ENCODE measurements at regions not wholly inside any gene's neighbourhood (a gene's known extent, or its start where the extent isn't known, plus 50 kb on each side); places are given as distances from the start of the nearest gene placed in this dataset.

DNA sequence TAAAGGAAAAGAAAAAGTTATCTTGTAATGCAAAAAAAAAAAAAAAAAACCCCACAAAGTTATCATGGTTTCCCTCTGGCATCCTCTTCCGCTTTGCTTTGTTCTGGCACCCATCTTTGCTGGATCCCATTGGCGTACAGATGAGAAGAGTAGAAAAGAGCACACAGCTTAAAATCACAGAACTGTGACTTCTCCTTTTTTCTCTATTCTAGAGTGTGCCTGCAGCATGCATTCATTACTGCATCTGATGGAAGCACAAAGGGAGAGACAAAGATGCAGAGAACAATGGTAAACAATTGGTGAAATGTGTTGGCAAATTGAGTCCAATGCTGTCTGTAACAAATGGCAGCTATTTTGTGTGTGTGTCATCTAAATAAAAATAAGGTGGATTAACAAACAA lies 440.8 kb upstream of the PIK3R1 start:
- TF ChIP-seq EGR1 (IDR thresholded peaks at IDR 0.05; ENCODE audit: low read depth in 2 of 2) (no peak), NR2F2 (IDR thresholded peaks at IDR 0.05) (no peak), HNF4G (IDR thresholded peaks at IDR 0.05) (no peak), FOXA1 (IDR thresholded peaks at IDR 0.05) (no peak), YY1 (IDR thresholded peaks at IDR 0.05) (no peak), GABPA (IDR thresholded peaks at IDR 0.05 in 1 of 2, conservative IDR thresholded peaks at IDR 0.05 in 1 of 2) (no peak), SP1 (IDR thresholded peaks at IDR 0.05) (no peak), RAD21 (IDR thresholded peaks at IDR 0.05) (no peak), HNF4A (conservative IDR thresholded peaks at IDR 0.05) (no peak), RXRA (IDR thresholded peaks at IDR 0.05) (no peak), FOXA2 (IDR thresholded peaks at IDR 0.05) (no peak), TAF1 (conservative IDR thresholded peaks at IDR 0.05) (no peak)
- TF ChIP-seq, protein P1, sequence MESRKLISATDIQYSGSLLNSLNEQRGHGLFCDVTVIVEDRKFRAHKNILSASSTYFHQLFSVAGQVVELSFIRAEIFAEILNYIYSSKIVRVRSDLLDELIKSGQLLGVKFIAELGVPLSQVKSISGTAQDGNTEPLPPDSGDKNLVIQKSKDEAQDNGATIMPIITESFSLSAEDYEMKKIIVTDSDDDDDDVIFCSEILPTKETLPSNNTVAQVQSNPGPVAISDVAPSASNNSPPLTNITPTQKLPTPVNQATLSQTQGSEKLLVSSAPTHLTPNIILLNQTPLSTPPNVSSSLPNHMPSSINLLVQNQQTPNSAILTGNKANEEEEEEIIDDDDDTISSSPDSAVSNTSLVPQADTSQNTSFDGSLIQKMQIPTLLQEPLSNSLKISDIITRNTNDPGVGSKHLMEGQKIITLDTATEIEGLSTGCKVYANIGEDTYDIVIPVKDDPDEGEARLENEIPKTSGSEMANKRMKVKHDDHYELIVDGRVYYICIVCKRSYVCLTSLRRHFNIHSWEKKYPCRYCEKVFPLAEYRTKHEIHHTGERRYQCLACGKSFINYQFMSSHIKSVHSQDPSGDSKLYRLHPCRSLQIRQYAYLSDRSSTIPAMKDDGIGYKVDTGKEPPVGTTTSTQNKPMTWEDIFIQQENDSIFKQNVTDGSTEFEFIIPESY (IDR thresholded peaks at IDR 0.05): no peak
- TF ChIP-seq, protein P2, sequence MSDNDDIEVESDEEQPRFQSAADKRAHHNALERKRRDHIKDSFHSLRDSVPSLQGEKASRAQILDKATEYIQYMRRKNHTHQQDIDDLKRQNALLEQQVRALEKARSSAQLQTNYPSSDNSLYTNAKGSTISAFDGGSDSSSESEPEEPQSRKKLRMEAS (IDR thresholded peaks at IDR 0.05): no peak
- TF ChIP-seq, protein P3, sequence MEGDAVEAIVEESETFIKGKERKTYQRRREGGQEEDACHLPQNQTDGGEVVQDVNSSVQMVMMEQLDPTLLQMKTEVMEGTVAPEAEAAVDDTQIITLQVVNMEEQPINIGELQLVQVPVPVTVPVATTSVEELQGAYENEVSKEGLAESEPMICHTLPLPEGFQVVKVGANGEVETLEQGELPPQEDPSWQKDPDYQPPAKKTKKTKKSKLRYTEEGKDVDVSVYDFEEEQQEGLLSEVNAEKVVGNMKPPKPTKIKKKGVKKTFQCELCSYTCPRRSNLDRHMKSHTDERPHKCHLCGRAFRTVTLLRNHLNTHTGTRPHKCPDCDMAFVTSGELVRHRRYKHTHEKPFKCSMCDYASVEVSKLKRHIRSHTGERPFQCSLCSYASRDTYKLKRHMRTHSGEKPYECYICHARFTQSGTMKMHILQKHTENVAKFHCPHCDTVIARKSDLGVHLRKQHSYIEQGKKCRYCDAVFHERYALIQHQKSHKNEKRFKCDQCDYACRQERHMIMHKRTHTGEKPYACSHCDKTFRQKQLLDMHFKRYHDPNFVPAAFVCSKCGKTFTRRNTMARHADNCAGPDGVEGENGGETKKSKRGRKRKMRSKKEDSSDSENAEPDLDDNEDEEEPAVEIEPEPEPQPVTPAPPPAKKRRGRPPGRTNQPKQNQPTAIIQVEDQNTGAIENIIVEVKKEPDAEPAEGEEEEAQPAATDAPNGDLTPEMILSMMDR (IDR thresholded peaks at IDR 0.05; ENCODE audit: low read depth, low read length, missing input control): no peak
- no peaks in the 10 kb centered on the region for H3K9me3 ChIP-seq (ENCODE audit: control insufficient read depth in 4 of 4, low read length in 3 of 4)
- 97% methylated on average over 2 of the region's 2 CpGs for WGBS
- no peaks in the 10 kb centered on the region for H3K36me3 ChIP-seq (ENCODE audit: control insufficient read depth in 4 of 4, insufficient read depth in 3 of 4, low read depth in 1 of 4, low read length in 3 of 4)
- peaks cover 1 to 14% (median 8%) of the 10 kb centered on the region in 4 donors for H3K4me1 ChIP-seq (ENCODE audit: control insufficient read depth in 4 of 4, insufficient read depth in 4 of 4, low read length in 3 of 4)
- H3K9ac ChIP-seq (ENCODE audit: low read depth in 1 of 2, low read length in 2 of 2): no peak overlapping the region
- no peak overlapping the region for H3K4me3 ChIP-seq (ENCODE audit: low read depth in 1 of 3, low read length in 3 of 3)
- H3K27me3 ChIP-seq (ENCODE audit: control insufficient read depth in 4 of 4, insufficient read depth in 4 of 4, low read length in 3 of 4): no peaks in the 10 kb centered on the region
- no peak overlapping the region for H3K27ac ChIP-seq (ENCODE audit: low read depth in 1 of 2, low read length in 2 of 2)
- no peak for DNase-seq (ENCODE audit: low spot score)

DNA sequence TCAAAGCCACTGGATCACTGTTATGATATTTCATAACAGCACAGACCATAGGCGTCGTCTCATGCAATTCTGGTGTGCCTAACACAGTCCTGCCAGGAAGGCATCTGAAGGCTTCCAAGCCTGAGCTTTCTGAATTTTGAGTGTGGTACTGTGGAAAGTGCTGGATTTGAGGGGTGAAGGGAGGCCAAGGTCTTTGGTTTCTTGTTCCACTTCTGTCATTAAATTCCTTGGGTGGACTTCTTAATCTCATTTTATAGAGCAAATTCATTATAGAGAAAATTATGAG lies 441.3 kb upstream of the PIK3R1 start:
- no peak overlapping the region for H3K9ac ChIP-seq (ENCODE audit: low read depth in 1 of 2, low read length in 2 of 2)
- no peaks in the 10 kb centered on the region for H3K36me3 ChIP-seq (ENCODE audit: control insufficient read depth in 4 of 4, insufficient read depth in 3 of 4, low read depth in 1 of 4, low read length in 3 of 4)
- H3K4me1 ChIP-seq (ENCODE audit: control insufficient read depth in 4 of 4, insufficient read depth in 4 of 4, low read length in 3 of 4): peaks cover 1 to 14% (median 9%) of the 10 kb centered on the region in 4 donors
- H3K9me3 ChIP-seq (ENCODE audit: control insufficient read depth in 4 of 4, low read length in 3 of 4): no peaks in the 10 kb centered on the region
- WGBS: 74% methylated on average over 2 of the region's 2 CpGs
- no peak for DNase-seq (ENCODE audit: low spot score)
- no peaks in the 10 kb centered on the region for H3K27me3 ChIP-seq (ENCODE audit: control insufficient read depth in 4 of 4, insufficient read depth in 4 of 4, low read length in 3 of 4)
- no peak overlapping the region for H3K4me3 ChIP-seq (ENCODE audit: low read depth in 1 of 3, low read length in 3 of 3)
- TF ChIP-seq RAD21 (IDR thresholded peaks at IDR 0.05) (no peak), JUND (IDR thresholded peaks at IDR 0.05) (no peak), TAF1 (conservative IDR thresholded peaks at IDR 0.05) (no peak)
- H3K27ac ChIP-seq (ENCODE audit: low read depth in 1 of 2, low read length in 2 of 2): no peak overlapping the region

All from liver (tissue), 8 donors.